Bronchial epithelial cell (primary cell): ENCODE measurements at regions not wholly inside any gene's neighbourhood (a gene's known extent, or its start where the extent isn't known, plus 50 kb on each side); places are given as distances from the start of the nearest gene placed in this dataset.
"Not testable (repeated sequence)": the region's sequence is repeated elsewhere in the genome, so short reads cannot be mapped to it uniquely, and the experiment has no call there.

Experiments used
- DNase-seq: peaks from one replicate; pipeline ENCODE4 v3.0.0-alpha.2; 2010; ENCODE audit warnings: low read depth
- FAIRE-seq: peaks from 2 replicates; lab custom pipeline; 2011; peaks lifted over from hg19 to GRCh38; lab: Jason Lieb, UNC
- H3K27me3 ChIP-seq: 2 replicates; pipeline ENCODE4 v1.5.1; 2011; ENCODE audit warnings: low read length; ENCODE audit not compliant: control insufficient read depth, insufficient read depth
- H3K36me3 ChIP-seq: 2 replicates; pipeline ENCODE4 v1.5.1; 2011; ENCODE audit warnings: low read length; ENCODE audit not compliant: control insufficient read depth, insufficient read depth
- H3K4me3 ChIP-seq: 2 replicates; pipeline ENCODE4 v1.5.1; 2011; ENCODE audit warnings: mild to moderate bottlenecking, low read depth, low read length, control low read depth
- CTCF ChIP-seq: IDR thresholded peaks from 2 replicates; pipeline ENCODE4 v1.5.1; 2011; ENCODE audit warnings: mild to moderate bottlenecking, moderate library complexity, low read length, control low read depth, inconsistent platforms; ENCODE audit not compliant: insufficient read depth, severe bottlenecking

- no peaks in the 10 kb centered on the region for H3K36me3 ChIP-seq
- no peak for TF ChIP-seq CTCF
- H3K4me3 ChIP-seq: no peak overlapping the region
- DNase-seq: no peak
- FAIRE-seq: no peak
- no peaks in the 10 kb centered on the region for H3K27me3 ChIP-seq
Measured at GRCh38 chr6:19394687-19395086, 442.5 kb upstream of the ID4 start.

DNA sequence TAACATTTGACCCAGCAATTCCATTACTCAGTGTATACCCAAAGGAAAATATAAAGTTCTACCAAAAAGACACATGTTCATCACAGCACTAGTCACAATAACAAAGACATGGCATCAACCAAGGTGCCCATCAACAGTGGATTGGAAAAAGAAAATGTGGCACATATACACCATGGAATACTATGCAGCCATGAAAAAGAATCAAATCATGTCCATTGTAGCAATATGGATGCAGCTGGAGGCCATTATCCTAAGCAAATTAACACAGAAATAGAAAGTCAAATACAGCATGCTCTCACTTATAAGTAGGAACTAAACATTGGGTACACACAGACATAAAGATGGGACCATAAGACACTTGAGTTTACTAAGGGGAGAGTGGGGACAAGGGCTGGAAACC, 441.9 kb upstream of the ID4 start:
- no peak for TF ChIP-seq CTCF
- Histone ChIP-seq H3K36me3 (no peaks in the 10 kb centered on the region), H3K27me3 (no peaks in the 10 kb centered on the region), H3K4me3 (no peak overlapping the region)
- FAIRE-seq (no peak), DNase-seq (no peak)

DNA sequence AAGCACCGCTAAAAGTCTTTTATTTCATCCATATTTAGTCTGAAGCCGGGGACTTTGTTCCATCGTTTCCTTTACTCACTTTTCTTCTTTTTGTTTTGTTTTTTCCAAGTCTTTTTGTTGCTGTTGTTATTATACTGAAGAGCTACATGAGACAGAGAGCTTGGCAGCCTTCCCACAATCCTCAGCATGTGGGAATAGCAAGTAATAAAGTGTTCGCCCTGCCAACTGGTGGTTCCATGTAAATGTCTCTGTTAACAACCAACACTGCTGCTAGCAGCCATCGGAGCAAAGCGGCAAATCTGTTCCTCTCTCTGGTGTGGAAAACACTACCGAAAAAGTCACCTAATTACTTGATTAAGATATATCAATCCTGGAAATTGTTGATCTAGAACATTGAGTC, 437.8 kb upstream of the ID4 start:
- no peak for TF ChIP-seq CTCF
- Histone ChIP-seq H3K36me3 (no peaks in the 10 kb centered on the region), H3K4me3 (no peak overlapping the region), H3K27me3 (no peaks in the 10 kb centered on the region)
- no peak for DNase-seq
- no peak for FAIRE-seq

DNA sequence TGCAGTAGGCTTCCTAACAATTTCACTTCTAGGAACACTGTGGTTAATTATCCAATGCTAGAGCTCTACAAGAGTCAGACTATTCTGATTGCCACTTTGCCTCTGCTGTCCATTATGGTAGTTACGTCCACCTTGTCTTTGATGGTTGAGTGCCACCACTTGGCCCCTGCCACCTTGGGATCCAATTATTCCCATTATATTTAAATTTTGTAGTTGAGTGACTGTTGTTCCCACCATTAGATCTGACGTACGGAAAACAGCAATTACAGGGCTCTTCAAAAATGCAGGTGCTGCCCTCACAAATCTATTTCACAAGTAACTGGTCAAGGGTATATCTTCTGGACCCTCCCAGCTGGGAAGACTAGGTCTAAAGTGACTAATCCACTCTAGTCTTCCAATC, 432.3 kb upstream of the ID4 start:
- not testable (repeated sequence) for H3K36me3 ChIP-seq, H3K27me3 ChIP-seq, H3K4me3 ChIP-seq, DNase-seq, FAIRE-seq

GRCh38 chr6:19408331-19408730, 428.8 kb upstream of the ID4 start:
- Histone ChIP-seq H3K27me3 (no peaks in the 10 kb centered on the region), H3K4me3 (no peak overlapping the region), H3K36me3 (no peaks in the 10 kb centered on the region)
- TF ChIP-seq CTCF: no peak
- DNase-seq (no peak), FAIRE-seq (no peak)

- no peaks in the 10 kb centered on the region for H3K36me3 ChIP-seq
- H3K4me3 ChIP-seq: no peak overlapping the region
- FAIRE-seq (peak; percentile 43), DNase-seq (peak; percentile 99)
- no peak for TF ChIP-seq CTCF
- no peaks in the 10 kb centered on the region for H3K27me3 ChIP-seq
Measured at GRCh38 chr6:19410481-19410880, 426.7 kb upstream of the ID4 start.
